EL (cell line): ENCODE measurements at regions not wholly inside any gene's neighbourhood (a gene's known extent, or its start where the extent isn't known, plus 50 kb on each side); places are given as distances from the start of the nearest gene placed in this dataset.

Experiments used
- DNase-seq: peaks from one replicate; pipeline ENCODE4 v3.0.0-alpha.2; 2016

GRCh38 chr15:100703032-100703578, 100.7 kb downstream of the ASB7 start:
- DNase-seq: no peak

DNA sequence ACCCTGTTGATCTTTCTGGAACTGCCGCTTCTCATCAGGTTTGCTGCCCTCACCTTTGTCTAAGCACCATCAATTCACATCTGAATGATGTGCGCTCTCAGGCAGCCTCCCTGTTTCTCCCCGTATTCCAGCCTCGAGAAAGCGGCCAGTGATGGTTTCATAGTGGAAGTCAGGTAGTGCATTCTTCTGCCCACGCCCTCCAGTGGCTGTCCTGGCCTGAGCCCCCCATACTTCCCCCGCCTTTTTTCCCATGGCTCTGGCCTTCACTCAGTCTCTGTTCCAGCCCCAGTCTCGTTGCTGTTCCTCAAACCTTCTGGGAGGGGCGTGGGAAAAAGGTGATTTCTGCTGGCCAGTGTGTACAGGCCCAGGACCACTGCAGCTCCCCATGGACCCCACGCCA, 101.3 kb downstream of the ASB7 start:
- no peak for DNase-seq

- peak; percentile 85 for DNase-seq
These were observed 102.1 kb downstream of the ASB7 start for GRCh38 chr15:100704281-100705055.

DNA sequence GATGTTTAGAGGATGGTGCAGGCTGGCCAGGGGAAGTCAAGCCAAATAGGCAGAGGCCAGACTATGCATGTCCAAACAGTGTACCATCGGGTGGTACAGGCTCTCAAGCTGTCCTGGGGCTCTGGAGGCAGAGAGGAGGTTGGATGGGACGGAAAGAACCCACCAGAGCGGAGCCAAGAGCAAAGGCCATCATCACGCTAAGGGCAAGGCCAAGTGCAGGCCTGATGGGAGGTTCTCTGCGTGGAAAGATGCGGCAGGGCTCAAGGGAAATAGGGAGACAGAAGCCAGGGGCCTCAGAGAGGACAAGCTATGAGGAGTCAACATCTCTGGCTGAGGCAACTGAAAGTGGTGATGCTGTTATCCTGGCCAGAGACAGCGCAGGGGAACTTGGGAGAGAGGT, 102.7 kb downstream of the ASB7 start:
- DNase-seq: no peak

DNA sequence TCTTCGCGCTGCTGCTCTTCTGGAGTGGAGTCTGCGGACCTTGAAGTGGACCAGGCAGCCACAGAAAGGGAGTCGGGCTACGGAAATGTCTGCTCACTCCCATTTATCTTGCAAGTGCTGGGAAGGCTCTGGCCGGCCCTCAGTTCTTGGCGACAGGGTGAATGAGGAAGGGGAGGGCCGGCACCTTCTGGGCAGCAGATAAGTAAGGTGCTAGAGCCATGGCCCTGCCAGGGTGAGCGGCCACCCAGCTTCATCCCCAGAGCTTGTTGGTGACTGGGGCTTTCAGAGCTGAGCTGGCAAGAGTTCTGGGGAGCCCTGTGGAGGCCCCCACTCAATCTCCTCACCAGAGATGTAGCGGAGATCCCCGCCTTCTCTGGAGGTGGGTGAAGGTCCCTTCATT, 103.5 kb downstream of the ASB7 start:
- DNase-seq: no peak

DNA sequence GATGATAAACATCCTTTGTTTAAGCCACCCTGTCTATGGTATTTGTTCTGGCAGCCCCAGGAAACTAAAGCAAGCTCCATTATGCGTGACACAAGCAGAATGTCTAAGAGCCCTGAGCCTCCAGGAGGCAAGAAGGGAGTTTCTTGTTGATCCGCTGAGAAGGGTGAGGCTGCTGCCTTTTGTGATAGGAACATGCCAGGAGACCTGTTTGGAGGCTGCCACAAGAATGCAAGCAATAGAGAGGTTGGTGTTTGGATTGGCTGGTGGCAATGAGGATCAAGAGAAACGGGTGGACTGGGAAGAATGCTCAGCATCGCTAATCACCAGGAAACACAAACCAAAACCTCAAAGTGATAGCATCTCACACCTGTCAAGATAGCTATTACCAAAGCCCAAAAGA, 104.8 kb downstream of the ASB7 start:
- DNase-seq: no peak

- no peak for DNase-seq
These were observed 106.5 kb downstream of the ASB7 start for GRCh38 chr15:100708916-100709315.

- no peak for DNase-seq
These were observed 107.8 kb downstream of the ASB7 start for GRCh38 chr15:100710222-100710621.

DNA sequence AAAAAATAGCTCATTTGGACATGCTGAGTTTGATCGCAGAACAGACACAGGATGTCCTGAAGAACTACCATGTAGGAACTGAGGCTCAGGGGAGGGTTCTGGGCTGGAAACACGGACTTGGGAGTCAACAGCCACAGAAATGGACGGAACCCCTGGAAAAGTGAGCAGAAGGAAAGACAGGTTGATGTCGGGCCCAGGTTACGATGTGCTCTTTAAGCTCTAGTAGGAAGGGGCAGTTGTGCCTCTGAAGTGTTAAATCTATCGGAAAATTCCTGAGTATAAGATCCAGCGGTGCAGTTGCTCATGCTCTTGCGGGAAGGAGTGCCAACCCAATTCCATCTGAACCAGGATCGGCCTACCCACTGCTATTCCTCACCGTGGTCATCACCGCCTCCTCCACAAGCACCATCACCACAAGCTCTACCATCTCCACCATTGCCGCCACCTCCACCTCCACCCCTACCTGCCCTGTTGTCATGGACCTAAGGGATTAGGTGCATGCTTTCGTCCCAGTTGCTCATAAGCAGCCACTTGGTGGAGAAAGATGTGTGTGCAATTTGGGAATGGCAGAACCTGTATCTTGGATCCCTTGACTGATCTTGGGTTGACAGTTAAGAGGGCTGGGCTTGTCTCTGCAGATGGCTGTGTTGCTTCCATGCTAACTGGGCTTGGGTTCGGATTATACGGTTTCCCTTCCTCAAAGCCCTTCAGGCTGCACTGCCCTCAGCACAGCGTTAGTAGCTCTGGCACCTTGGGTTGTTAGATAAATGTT, 108.5 kb downstream of the ASB7 start:
- no peak for DNase-seq

GRCh38 chr15:100711516-100712021, 109.2 kb downstream of the ASB7 start:
- no peak for DNase-seq

DNA sequence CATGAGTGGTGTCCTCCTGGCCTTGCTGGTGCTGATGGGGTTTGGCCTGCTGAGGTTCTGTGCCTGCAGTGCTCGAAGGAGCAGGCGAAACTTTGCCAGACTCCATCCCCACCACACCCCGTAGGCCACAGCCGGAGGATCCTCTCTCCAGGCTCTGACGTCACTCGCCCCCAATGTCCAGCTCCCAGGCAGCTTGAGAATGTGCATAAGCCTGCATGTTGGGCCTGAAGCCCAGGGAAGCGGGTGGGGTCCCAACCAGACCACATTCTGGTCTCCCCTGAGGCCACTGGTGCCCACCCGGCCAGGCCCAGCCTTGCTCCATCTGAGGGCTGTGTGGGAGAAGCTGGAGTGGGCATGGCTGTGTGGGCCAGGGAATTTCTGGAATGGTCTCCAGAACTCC, 109.8 kb downstream of the ASB7 start:
- DNase-seq: peak; percentile 41

- peak; percentile 92 for DNase-seq
These were observed 110.9 kb downstream of the ASB7 start for GRCh38 chr15:100713163-100713867.

- DNase-seq: no peak
These were observed 111.8 kb downstream of the ASB7 start for GRCh38 chr15:100714034-100714748.

- no peak for DNase-seq
These were observed 112.5 kb downstream of the ASB7 start for GRCh38 chr15:100714749-100715342.

GRCh38 chr15:100715571-100716455, 113.4 kb downstream of the ASB7 start:
- no peak for DNase-seq

DNA sequence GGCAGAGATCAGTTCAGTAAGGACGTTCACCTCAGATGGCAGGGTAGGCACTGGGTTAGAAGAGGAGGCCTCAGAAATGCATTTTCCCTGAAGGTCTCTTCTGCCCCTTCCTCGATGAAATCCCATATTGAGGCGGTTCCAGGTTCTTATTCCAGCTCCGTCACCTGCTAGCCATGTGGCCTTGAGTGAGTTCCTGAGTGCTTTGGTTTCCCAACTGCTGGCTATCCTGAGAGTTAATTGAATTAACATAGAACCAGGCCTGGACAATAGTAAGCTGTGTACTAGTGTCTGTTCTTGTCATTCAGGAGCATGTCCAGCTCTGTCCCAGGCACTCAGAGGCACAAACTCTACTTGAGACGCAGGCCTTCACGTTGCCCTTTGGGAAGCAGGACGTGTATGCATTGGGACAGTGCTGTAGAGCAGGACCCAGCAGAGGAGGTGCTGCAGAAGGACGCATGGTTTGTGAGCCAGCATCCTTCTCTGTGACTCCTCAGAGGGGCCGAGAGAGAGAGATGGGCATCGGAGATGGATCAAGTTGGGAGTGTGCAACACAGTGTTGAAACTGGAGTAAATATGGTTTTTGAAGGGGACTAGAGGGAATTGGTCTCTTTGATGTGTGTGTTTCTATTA, 114.2 kb downstream of the ASB7 start:
- DNase-seq: no peak

GRCh38 chr15:100717596-100717995, 115.2 kb downstream of the ASB7 start:
- no peak for DNase-seq

DNA sequence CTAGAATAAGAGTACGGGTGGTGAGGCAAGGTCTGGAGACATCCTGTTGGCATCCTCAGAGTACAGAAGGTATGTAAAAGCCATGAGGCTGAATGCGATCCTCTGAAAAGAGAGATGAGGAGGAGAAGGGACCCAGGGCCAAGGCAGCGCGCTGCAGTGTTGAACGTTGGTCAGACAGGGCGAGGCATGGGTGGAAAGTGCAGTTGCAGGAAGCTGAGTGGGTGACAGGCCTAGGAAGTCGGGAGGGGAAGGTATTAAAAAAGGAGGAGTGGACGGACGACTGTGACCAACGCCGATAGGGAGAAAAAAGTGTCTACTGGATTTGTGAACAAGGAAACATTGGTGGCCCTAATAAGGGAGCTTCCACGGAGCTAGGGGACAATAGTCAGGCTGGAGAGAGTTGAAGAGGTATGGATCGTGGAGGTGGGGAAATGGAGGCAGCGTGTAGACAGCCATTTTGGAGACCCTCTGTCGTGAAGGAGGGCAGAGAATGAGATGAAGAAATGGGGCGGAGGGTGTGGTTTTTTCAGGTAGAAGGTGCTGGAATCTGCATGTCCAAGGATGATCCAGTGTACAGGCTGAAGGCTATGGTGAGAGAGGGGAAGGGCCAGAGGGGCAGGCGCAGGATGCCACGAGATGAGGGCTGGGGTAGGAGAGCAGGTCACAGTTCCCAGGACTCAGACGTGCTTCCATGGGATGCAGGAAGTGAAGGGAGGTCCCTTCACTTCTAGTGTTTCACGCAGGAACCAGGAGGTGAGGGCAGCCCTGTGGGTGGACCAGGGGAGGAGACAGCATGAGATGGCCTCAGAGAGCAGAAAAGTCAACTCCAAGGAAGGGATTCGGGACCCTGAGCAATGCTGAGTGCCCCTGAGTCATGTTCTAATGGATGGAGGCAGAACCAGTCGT, 115.9 kb downstream of the ASB7 start:
- no peak for DNase-seq

DNA sequence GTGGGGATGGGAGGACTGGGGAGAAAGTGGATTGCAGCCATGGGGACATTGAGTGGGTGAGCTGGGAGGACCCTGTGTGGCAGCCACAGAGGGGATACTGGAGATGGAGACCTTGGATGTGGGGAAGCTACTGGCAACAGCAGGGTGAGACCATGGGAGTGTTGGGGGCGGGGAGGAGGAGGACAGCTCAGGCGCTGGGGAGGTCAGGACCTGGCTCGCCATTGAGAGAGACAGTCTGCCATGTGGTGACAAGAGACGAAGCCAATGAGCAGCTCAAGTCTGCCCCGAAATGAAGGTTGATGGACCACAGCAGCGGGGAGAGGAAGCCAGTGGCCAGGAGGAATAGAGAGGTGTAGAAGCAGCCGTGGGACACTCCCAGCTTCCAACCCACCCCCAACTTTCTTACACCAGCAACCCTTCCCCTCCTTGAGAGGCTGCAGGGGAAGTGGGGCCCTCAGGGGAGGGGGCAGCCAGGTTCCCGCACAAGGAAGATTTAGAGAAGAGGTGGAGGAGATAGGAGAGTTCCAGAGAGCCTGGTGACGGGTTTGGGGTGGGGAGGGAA, 118.1 kb downstream of the ASB7 start:
- DNase-seq: no peak
